NCI-H345 treated with DMSO at 0.1 percent for 48 hours (cell line): ENCODE measurements at regions not wholly inside any gene's neighbourhood (a gene's known extent, or its start where the extent isn't known, plus 50 kb on each side); places are given as distances from the start of the nearest gene placed in this dataset.
A peak's percentile ranks its signal among the peaks of the same experiment; 100 is the strongest.

Source experiments
- DNase-seq: peaks from one replicate; lab custom pipeline; 2025; ENCODE audit not compliant: unreplicated experiment; lab: John Stamatoyannopoulos, UW

GRCh38 chr2:223510713-223511112 lies 91.4 kb downstream of the SCG2 start:
- DNase-seq = no peak

GRCh38 chr2:223511168-223511567 lies 91.0 kb downstream of the SCG2 start:
- DNase-seq = no peak

GRCh38 chr2:223513771-223514455 lies 88.2 kb downstream of the SCG2 start:
- no peak for DNase-seq

- DNase-seq = no peak
Observed at GRCh38 chr2:223519471-223519870, 82.7 kb downstream of the SCG2 start.

GRCh38 chr2:223522796-223523195 lies 79.4 kb downstream of the SCG2 start:
- no peak for DNase-seq

GRCh38 chr2:223523551-223524001 lies 78.6 kb downstream of the SCG2 start:
- no peak for DNase-seq

GRCh38 chr2:223524066-223524465 lies 78.1 kb downstream of the SCG2 start:
- no peak for DNase-seq

GRCh38 chr2:223526106-223526505 lies 76.1 kb downstream of the SCG2 start:
- no peak for DNase-seq

- no peak for DNase-seq
Observed at GRCh38 chr2:223528036-223528435, 74.1 kb downstream of the SCG2 start.

GRCh38 chr2:223529696-223530095 lies 72.5 kb downstream of the SCG2 start:
- no peak for DNase-seq

- no peak for DNase-seq
Observed at GRCh38 chr2:223530811-223531210, 71.3 kb downstream of the SCG2 start.

GRCh38 chr2:223532161-223532560 lies 70.0 kb downstream of the SCG2 start:
- DNase-seq = no peak

- DNase-seq = no peak
Observed at GRCh38 chr2:223532712-223533111, 69.4 kb downstream of the SCG2 start.

GRCh38 chr2:223536546-223536945 lies 65.6 kb downstream of the SCG2 start:
- no peak for DNase-seq

GRCh38 chr2:223537115-223537514 lies 65.0 kb downstream of the SCG2 start:
- DNase-seq = no peak

- peak; percentile 82 for DNase-seq
Observed at GRCh38 chr2:223537651-223538601, 64.2 kb downstream of the SCG2 start.

GRCh38 chr2:223538920-223539440 lies 63.2 kb downstream of the SCG2 start:
- peak; percentile 34 for DNase-seq

- no peak for DNase-seq
Observed at GRCh38 chr2:223541546-223541945, 60.6 kb downstream of the SCG2 start.

GRCh38 chr2:223542501-223542900 lies 59.7 kb downstream of the SCG2 start:
- no peak for DNase-seq

GRCh38 chr2:223545406-223545805 lies 56.8 kb downstream of the SCG2 start:
- DNase-seq = no peak

GRCh38 chr2:223545830-223546229 lies 56.3 kb downstream of the SCG2 start:
- no peak for DNase-seq
